ENCODE measurements at regions not wholly inside any gene's neighbourhood (a gene's known extent, or its start where the extent isn't known, plus 50 kb on each side); places are given as distances from the start of the nearest gene placed in this dataset.

GRCh38 chr10:50936335-50936734 lies 50.9 kb upstream of the A1CF start:
- DNase-seq = no peak

- peak; percentile 60 for DNase-seq
Measured at GRCh38 chr10:50937230-50937907, 51.9 kb upstream of the A1CF start.

GRCh38 chr10:50941629-50942028 lies 56.2 kb upstream of the A1CF start:
- no peak for DNase-seq

- DNase-seq = no peak
Measured at GRCh38 chr10:50946991-50947781, 61.8 kb upstream of the A1CF start.

GRCh38 chr10:50951365-50951764 lies 65.9 kb upstream of the A1CF start:
- DNase-seq = peak; percentile 3

- DNase-seq = no peak
Measured at GRCh38 chr10:50961297-50961696, 75.9 kb upstream of the A1CF start.

- DNase-seq = no peak
Measured at GRCh38 chr10:50963063-50963462, 77.6 kb upstream of the A1CF start.

- DNase-seq = no peak
Measured at GRCh38 chr10:50968386-50969091, 83.1 kb upstream of the A1CF start.

GRCh38 chr10:50972591-50972990 lies 87.2 kb upstream of the A1CF start:
- no peak for DNase-seq

- no peak for DNase-seq
Measured at GRCh38 chr10:50981385-50981784, 92.9 kb upstream of the PRKG1 start.

GRCh38 chr10:50981904-50982303 lies 92.4 kb upstream of the PRKG1 start:
- no peak for DNase-seq

GRCh38 chr10:50982989-50983388 lies 91.3 kb upstream of the PRKG1 start:
- DNase-seq = no peak

- DNase-seq = no peak
Measured at GRCh38 chr10:50987934-50988333, 86.4 kb upstream of the PRKG1 start.

GRCh38 chr10:50988792-50989191 lies 85.5 kb upstream of the PRKG1 start:
- peak; percentile 47 for DNase-seq

GRCh38 chr10:50990568-50991455 lies 83.5 kb upstream of the PRKG1 start:
- peak; percentile 80 for DNase-seq

GRCh38 chr10:50991456-50992355 lies 82.6 kb upstream of the PRKG1 start:
- peak; percentile 63 for DNase-seq

- peak; percentile 42 for DNase-seq
Measured at GRCh38 chr10:50992356-50992901, 81.9 kb upstream of the PRKG1 start.

GRCh38 chr10:50992972-50993766 lies 81.1 kb upstream of the PRKG1 start:
- peak; percentile 78 for DNase-seq

GRCh38 chr10:50993771-50994251 lies 80.5 kb upstream of the PRKG1 start:
- DNase-seq = peak; percentile 40

- DNase-seq = no peak
Measured at GRCh38 chr10:50997461-50997860, 76.8 kb upstream of the PRKG1 start.

All from tongue (tissue), 1 donor.